HG02840 (cell line): ENCODE measurements at regions not wholly inside any gene's neighbourhood (a gene's known extent, or its start where the extent isn't known, plus 50 kb on each side); places are given as distances from the start of the nearest gene placed in this dataset.
"Not testable (repeated sequence)": the region's sequence is repeated elsewhere in the genome, so short reads cannot be mapped to it uniquely, and the experiment has no call there.

Experiments used
- ATAC-seq: cut with Tn5 transposase; IDR thresholded peaks from one replicate; pipeline ENCODE4 v1.9.1; 2021; ENCODE audit warnings: mild to moderate bottlenecking, moderate library complexity, moderate number of reproducible peaks; ENCODE audit not compliant: unreplicated experiment, low FRiP score

DNA sequence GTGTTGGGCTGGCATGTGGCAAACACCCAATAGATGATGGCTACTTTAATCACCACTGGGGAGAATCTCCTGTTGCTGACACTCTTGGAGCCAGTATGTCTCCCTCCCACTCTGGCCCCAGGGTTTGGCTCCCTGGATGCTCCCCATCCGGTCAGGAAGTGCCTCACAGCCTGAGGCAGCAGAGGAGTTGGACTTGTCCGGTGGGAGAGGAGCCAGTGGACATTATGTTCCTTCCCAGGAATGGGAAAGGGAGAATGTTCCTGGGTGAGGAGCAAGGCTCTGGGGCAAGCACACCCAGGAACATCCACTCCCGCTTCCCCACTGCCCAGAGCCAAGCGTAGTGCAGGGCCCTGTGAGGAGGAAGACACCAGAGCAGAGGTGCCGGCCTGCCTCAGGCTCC, 84.6 kb upstream of the NAV2 start:
- ATAC-seq = no peak

DNA sequence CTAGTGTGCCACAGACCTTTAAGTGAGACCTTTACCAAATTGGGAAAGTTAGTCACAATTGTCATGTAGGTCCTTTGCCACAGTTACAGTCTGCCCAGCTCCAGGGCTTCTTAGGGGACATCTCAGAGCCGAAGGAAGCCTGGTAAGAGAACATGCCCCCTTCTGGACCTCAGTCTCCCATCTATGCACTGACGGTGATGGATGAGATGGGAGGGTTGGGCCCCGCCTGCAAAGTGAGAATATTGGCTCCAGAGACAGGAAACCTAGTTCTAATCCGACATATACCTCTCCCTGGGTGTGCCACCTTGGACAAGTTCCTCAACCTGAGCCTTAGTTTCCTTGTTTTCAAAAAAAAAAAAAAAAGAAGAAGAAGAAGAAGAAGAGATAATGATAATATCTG, 85.1 kb upstream of the NAV2 start:
- ATAC-seq = no peak

GRCh38 chr11:19625438-19625837, 87.2 kb upstream of the NAV2 start:
- no peak for ATAC-seq

- ATAC-seq = no peak
Observed at GRCh38 chr11:19617696-19618523, 94.7 kb upstream of the NAV2 start.

GRCh38 chr11:19615341-19616183, 97.1 kb upstream of the NAV2 start:
- ATAC-seq = no peak

DNA sequence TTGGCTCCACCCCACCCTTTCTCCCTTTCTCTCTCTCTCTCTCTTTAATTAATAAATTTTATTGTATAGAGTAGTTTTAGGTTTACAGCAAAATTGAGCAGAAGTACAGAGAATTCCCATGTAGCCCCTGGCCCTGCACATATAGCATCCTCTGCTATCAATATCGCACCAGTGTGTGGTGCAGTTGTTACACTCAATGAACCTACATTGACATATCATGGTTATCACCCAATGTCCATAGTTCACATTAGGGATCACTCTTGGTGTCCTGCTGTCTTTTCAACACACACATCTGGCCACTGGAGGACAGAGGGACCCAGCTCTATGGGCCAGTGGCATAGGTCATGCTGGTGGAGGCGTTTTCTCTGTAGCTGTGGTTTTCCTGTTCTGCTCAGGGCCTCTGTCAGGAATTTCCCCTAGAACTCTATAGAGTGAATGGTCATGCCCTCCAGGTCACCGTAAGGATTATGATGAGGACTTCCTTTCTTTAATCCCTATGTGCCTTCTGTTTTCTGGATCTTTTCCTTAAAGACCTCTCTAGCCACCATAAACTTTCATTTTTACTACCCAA, 98.2 kb upstream of the NAV2 start:
- ATAC-seq = no peak

DNA sequence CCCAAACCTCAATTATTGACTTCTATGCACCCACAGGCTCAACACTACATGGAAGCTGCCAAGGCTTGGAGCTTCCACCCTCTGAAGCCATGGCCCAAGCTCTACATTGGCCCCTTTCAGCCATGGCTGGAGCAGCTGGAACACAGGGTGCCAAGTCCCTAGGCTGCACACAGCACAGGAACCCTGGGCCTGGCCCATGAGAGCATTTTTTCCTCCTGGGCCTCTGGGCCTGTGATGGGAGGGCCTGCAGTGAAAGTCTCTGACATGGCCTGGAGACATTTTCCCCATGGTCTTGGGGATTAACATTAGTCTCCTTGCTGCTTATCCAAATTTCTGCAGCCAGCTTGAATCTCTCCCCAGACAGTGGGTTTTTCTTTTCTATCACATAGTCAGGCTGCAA, 100.6 kb upstream of the NAV2 start:
- not testable (repeated sequence) for ATAC-seq

- ATAC-seq = no peak
Observed at GRCh38 chr11:19607656-19608360, 104.8 kb upstream of the NAV2 start.

GRCh38 chr11:19606856-19607655, 105.6 kb upstream of the NAV2 start:
- no peak for ATAC-seq

- no peak for ATAC-seq
Observed at GRCh38 chr11:19605520-19606371, 106.9 kb upstream of the NAV2 start.

- no peak for ATAC-seq
Observed at GRCh38 chr11:19604679-19605375, 107.8 kb upstream of the NAV2 start.

DNA sequence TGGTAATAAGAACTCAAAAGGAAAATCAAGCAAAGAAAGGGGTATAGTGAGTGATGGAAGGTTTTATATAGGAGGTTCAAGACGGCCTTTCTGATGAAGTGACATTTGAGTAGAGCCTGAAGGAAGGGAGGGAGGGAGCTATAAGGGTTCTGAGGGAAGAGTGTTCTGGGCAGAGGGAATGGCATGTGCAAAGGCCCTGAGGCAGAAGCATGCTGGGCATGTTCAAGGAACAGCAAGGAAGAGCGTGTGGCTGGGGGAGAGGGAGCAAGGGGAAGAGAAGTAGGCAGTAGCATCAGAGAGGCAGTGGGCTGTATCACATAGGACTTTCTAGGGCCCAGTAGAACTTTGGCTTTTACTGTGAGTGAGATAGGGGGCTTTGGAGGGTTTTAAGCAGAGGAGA, 108.9 kb upstream of the NAV2 start:
- no peak for ATAC-seq

DNA sequence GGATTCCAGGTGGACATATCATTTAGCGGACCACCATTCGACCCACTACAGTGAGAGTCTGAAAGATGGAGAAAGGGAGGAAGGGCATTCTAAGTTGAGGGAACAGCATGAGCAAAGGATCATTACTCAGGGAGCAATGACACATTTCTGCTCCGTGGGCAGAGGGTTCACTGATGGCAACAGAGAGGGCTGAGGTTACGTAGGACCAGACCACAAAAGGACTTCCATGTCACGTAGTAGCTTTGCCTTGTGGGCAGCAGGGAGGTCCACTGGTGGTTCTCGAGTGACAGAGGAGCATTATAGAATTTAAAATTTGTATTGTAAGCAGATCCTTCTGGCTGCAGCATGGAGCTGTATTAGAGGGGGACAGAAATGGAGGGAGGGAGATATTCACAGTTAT, 109.7 kb upstream of the NAV2 start:
- ATAC-seq = no peak

DNA sequence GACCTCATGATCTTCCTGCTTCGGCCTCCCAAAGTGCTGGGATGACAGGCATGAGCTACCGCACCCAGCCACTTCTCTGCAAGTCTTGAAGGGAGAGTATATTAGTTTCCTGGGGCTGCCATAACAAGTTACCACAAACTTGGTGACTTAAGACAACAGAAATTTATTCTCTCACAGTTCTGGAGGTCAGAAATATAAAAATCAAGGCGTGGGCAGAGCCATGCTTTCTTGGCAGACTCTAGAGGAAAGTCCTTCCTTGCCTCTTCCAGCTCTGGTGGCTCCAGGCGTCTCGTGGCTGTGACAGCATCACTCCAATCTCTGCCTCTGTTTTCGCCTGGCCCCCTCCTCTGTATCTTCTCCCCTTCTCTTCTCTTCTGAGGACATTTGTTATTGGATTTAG, 110.2 kb upstream of the NAV2 start:
- no peak for ATAC-seq

GRCh38 chr11:19601235-19601634, 111.4 kb upstream of the NAV2 start:
- no peak for ATAC-seq

DNA sequence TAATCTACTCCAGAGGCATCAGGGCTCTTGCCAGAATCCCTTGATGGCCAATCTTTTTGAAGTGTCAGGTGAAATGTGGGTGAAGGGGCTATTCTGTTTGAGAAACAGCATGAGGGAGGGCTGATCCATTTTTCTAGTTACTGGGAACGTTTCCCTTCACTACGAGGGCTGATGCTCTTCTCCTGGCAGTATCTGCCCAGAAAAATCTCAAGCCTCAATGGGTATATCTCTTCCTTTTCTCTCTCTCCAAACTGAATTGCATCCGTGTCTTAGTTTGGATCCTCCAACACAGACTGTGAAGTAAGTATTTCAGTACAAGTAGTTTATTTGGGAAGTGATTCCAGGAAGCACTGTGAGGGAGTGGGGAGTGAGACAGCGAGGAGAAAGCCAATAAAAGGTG, 113.0 kb upstream of the NAV2 start:
- ATAC-seq = no peak

GRCh38 chr11:19598876-19599486, 113.7 kb upstream of the NAV2 start:
- ATAC-seq = no peak

DNA sequence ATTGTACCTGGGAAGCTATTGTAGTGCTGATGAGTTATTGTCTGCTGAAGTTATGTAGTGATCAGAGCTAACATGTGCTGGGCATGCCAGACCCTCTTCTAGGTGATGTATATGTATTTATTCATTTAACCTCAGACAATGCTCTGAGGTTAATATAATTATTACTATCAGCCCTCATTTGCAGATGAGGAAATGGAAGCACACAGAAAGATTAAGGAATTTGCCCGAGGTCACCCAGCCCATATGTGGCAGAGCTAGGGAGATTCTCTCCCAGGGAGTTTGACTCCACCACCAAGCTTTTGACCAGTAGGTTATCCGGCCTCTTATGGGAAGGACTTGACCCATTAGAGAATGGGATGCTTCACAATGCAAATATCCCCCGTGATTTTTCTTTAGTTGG, 114.2 kb upstream of the NAV2 start:
- ATAC-seq = no peak
